Globus pallidus (tissue), 1 donor: ENCODE measurements at regions not wholly inside any gene's neighbourhood (a gene's known extent, or its start where the extent isn't known, plus 50 kb on each side); places are given as distances from the start of the nearest gene placed in this dataset.

Experiments
- DNase-seq: peaks from one replicate; pipeline ENCODE4 v3.0.0-alpha.2; 2015; ENCODE audit warnings: low spot score

- DNase-seq = no peak
Observed at GRCh38 chrX:45300638-45301037, 100.0 kb upstream of the DIPK2B start.

GRCh38 chrX:45295259-45295986 lies 94.7 kb upstream of the DIPK2B start:
- DNase-seq = no peak

GRCh38 chrX:45274576-45274975 lies 73.9 kb upstream of the DIPK2B start:
- DNase-seq = no peak

- no peak for DNase-seq
Observed at GRCh38 chrX:45267007-45267406, 66.3 kb upstream of the DIPK2B start.

- DNase-seq = no peak
Observed at GRCh38 chrX:45266456-45266855, 65.8 kb upstream of the DIPK2B start.

- DNase-seq = peak; percentile 13
Observed at GRCh38 chrX:45264865-45265264, 64.2 kb upstream of the DIPK2B start.

- no peak for DNase-seq
Observed at GRCh38 chrX:45261471-45261870, 60.8 kb upstream of the DIPK2B start.

- DNase-seq = no peak
Observed at GRCh38 chrX:45261005-45261404, 60.3 kb upstream of the DIPK2B start.

GRCh38 chrX:45258731-45259402 lies 58.2 kb upstream of the DIPK2B start:
- DNase-seq = no peak
